ENCODE measurements at regions not wholly inside any gene's neighbourhood (a gene's known extent, or its start where the extent isn't known, plus 50 kb on each side); places are given as distances from the start of the nearest gene placed in this dataset.

DNA sequence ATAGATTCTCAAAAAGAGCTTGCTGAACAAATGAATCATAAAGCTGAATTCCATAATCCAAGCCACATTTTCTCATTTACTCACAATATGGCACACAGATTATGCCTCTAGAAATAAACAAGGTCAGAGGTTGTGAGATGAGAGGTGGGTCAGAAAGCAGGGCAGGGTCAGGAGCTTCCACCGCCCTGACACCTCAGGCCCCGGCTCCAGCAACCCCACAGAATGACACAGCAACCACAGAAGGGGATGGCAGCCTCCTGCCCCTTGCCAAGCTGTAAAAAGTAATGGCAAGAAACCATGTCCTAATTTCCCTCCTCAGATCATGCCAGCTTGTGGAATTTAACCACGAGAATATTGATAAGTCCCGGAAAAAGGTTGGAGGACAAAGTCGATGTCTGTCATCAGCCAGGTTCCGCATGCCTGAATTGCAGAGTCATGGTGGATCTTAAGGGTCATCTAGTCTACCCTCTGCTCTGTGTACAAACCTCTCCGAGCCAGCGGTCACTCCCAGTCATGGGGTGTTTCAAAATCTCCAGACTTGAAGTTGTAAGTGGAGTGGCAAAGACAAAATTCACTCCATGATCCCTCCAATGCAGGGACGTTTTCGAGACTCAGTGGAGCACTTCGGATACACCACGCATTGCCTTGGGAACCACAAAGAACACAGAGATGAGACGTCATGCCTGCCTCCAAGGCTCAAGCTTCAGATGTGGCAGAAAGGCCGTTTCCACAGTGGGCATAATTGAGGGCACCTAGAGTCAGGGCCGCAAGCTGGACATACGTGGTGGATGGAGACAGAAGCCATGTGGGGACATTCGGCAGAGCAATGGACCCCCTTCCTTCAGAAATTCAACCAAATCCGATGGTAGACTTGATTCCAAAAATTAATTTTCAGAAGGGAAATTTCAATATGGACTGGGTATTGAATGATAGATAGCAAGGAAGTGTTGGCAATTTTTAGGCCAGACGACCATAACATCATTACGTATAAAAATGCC is 254.0 kb downstream of the TOMM20 start:
- FAIRE-seq (no peak), DNase-seq (ENCODE audit: insufficient read length) (no peak)
- TF ChIP-seq TAF1 (IDR thresholded peaks at IDR 0.05; ENCODE audit: borderline replicate concordance, low read depth, low read length) (no peak), POLR2A (IDR thresholded peaks at IDR 0.05; ENCODE audit: low read depth, low read length) (no peak), POLR2AphosphoS5 (IDR thresholded peaks at IDR 0.05; ENCODE audit: low read depth, low read length) (no peak)

DNA sequence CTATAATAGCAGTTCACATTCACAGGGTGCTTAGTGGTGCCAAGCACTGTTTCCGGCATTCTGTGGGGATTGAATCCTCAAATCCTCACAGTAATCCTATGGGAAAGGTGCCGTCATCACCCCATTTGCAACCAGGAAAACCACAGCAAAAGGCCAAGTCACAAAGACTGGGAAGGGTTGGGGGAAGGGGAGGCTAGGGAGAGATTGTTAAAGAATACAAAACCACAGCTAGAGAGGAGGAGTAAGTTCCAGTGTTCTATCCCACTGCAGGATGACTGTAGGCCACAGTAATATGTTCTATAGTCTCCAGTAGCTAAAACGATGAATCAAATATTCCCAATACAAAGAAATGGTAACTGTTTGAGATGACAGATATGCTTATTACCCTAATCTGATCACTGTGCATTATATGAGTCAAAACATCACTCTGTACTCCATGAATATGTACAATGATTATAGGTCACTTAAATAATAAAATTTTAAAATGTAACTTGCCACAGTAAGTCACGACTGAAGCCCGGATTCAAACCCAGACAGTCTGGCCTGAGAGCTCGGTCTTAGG is 256.8 kb downstream of the TOMM20 start:
- FAIRE-seq (no peak), DNase-seq (ENCODE audit: insufficient read length) (no peak)
- TF ChIP-seq POLR2A (IDR thresholded peaks at IDR 0.05; ENCODE audit: low read depth, low read length) (no peak), POLR2AphosphoS5 (IDR thresholded peaks at IDR 0.05; ENCODE audit: low read depth, low read length) (no peak), TAF1 (IDR thresholded peaks at IDR 0.05; ENCODE audit: borderline replicate concordance, low read depth, low read length) (no peak)

DNA sequence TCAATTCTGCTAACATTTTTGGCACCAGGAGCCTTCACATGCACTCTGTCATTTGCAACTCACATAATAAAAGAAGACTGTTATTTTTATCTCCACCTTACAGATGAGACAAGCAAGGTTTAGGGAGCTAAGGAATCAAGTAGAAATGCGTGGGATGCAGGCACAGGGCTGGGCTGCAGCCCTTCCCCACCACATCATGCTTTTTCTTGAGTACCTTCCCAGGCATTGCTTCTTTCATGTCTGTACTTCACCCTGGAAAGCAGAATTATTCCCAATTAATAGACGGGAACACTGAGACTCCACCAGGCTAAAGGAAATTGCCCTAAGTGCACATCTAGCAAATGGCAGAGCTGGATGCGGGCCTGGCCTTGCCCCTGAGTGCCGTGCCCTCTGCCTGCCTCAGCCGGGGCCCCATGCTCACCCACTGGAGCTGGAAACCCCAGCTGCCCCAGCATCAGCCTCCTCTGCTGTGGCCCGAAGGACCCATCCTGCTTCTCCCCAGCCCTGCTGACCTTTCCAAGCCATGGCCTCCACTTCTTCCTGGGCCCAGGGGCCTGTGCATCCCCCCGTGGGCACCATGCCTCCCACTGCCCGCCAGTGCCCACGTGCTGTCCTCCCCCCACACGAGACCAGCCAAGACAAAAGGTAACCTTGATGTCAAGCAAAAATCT is 257.5 kb downstream of the TOMM20 start:
- FAIRE-seq, result no peak

DNA sequence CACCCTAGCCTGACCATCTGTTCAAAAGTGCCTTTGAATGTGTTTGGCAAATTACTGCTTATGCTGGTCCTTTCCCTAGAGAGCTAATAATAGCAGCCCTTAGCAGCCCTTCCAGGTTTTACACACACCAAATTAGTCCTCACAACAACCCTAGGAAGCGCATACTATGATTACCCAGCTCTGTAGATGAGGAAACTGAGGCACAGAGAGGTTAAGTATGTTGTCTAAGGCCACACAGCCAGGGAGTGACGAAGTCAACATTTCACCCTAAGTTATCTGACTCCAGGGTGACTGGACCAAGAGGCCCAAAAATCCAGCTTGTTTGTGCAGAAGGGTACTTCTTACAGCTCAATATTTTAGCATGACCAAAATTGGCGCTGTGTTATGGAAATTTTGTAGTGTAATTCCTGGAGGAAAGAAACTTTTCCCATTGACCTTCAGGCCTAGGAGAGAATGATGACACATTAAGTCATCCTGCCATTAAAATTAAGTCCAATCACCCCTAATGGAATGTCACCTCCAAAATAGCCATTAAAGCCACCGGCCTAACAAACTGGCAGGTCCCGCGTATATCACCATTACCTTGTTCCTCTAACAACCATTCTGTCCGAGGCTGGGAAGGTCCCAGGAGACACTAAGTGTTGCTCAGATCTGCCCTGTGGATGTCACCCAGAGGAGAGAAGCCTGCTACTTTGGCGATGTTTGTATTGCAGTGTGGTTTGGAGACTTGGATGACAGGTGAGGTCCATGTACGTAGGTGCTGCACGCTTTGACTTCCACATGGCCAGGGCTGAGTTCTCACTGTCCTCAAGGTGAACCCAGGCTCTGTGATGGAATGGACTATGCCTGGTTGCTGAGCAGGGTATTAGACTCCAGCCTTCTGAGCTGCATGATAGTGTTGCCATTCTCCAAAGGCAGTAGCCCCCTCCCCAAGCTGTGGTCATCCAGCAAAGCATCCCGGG is 258.3 kb downstream of the TOMM20 start:
- TF ChIP-seq TAF1 (IDR thresholded peaks at IDR 0.05; ENCODE audit: borderline replicate concordance, low read depth, low read length), result no peak
- no peak for TF ChIP-seq POLR2AphosphoS5 (IDR thresholded peaks at IDR 0.05; ENCODE audit: low read depth, low read length)
- DNase-seq (ENCODE audit: insufficient read length), result no peak
- no peak for FAIRE-seq

More for the DNA sequence above, 257.5 kb downstream of the TOMM20 start:
- TF ChIP-seq POLR2AphosphoS5 (IDR thresholded peaks at IDR 0.05; ENCODE audit: low read depth, low read length), result no peak
- no peak for TF ChIP-seq POLR2A (IDR thresholded peaks at IDR 0.05; ENCODE audit: low read depth, low read length)
- no peak for TF ChIP-seq TAF1 (IDR thresholded peaks at IDR 0.05; ENCODE audit: borderline replicate concordance, low read depth, low read length)
- no peak for DNase-seq (ENCODE audit: insufficient read length)

DNA sequence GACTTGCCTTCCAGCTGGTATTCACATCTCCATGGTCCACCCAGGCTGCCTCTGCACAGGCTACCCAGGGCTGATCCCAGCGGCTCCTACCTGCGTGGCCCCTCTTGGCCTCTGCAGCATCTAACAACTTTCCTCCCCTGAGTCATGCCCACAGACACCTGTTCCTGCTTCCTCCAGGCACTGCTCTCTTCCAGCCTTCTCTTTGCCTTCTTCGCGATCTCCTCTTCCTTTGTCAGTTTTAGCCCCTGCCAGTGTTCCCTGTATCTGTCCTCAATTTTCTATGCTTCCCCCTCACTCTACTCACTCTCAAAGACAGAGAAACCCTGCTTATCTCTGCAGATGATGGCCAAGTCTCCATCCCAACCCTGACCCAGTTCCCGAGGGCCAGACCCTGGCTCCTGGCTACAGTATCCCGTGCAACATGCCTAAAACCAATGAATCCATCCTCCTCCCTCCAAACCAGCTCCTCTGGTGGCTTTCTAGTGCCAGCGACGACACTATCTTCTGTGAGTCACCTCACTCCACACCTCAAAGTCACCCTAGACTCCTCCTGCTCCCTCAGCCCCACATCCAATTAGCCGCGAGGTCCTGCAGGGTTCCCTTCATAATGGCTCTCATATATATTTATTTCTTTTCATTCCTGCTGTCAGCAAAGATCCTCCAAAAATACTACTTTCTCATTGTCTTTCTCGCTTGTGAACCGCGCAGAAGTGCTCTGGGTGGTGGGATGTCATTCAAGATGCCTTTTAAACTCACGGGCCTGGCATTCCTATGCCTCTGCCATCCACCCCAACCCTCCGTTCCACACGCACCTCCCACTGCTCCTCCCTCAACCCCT is 259.2 kb downstream of the TOMM20 start:
- no peak for FAIRE-seq
- no peak for DNase-seq (ENCODE audit: insufficient read length)
- no peak for TF ChIP-seq POLR2A (IDR thresholded peaks at IDR 0.05; ENCODE audit: low read depth, low read length)
- no peak for TF ChIP-seq TAF1 (IDR thresholded peaks at IDR 0.05; ENCODE audit: borderline replicate concordance, low read depth, low read length)
- no peak for TF ChIP-seq POLR2AphosphoS5 (IDR thresholded peaks at IDR 0.05; ENCODE audit: low read depth, low read length)

DNA sequence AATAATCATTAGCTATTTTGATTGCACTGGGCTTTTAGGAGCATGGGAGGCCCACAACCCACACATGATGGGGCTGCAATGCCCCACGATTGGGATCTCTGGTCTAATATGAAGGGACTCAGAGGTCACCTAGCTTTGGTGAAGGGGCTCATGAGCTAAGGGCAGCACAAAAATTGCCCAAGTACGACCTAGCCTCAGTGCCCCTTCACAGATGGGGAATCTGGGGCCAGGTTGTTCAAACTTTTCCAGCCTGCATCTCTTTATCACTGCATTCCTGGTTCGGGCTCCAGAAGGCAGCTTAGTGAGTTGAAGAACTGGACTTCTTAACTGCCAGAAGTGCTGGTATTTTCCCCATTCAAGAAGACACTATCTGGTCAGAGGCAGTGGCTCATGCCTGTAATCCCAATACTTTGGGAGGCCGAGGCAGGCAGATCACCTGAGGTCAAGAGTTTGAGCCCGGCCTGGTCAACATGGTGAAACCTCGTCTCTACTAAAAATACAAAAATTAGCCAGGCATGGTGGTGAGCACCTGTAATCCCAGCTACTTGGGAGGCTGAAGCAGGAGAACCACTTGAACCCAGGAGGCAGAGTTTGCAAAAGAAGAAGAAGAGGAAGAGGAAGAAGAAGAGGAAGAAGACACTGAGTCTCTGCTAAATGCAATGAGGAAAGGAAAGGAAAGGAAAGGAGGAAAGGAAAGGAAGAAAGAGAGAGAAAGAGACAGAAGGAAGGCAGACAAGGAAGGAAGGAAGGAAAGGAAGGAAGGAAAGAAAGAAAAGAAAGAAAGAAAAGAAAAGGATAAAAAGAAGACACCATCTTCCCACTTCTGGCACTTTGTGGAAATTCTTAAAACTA is 258.5 kb upstream of the IRF2BP2 start:
- TF ChIP-seq POLR2A (IDR thresholded peaks at IDR 0.05; ENCODE audit: low read depth, low read length) (no peak), TAF1 (IDR thresholded peaks at IDR 0.05; ENCODE audit: borderline replicate concordance, low read depth, low read length) (no peak), POLR2AphosphoS5 (IDR thresholded peaks at IDR 0.05; ENCODE audit: low read depth, low read length) (no peak)
- FAIRE-seq (no peak), DNase-seq (ENCODE audit: insufficient read length) (no peak)

DNA sequence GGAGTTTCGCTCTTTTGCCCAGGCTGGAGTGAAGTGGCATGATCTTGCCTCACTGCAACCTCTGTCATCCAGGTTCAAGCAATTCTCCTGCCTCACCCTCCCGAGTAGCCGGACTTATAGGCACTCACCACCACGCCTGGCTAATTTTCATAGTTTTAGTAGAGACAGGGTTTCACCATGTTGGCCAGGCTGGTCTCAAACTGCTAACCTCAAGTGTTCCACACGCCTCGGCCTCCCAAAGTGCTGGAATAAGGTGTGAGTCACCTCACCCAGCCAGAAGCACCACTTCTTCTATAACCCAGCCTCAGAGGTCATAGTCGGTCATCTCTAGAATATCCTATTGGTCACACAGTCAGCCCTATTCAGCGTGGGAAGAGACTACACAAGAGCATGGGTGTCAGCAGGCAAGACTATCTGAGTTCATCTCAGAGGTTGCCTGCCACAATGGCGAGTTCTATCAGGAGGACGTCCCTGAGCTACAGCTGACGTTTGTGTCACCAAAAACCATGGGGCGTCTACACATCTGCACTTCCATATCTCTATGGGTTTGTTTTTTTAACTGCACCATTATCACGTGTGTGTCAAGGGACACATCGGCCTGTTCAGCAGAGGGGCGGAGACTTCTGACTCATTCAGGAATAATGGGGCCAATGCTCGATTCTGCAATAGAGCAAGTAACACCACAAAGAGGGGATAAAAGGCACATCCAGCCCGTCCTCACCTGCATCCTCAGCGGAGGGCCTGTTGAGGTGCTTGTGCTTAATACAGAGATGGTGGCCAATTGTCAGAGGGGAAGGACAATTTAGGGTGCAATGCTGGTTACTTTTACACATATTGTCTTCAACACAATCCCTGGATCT is 256.3 kb upstream of the IRF2BP2 start:
- DNase-seq (ENCODE audit: insufficient read length) (no peak), FAIRE-seq (no peak)
- no peak for TF ChIP-seq POLR2AphosphoS5 (IDR thresholded peaks at IDR 0.05; ENCODE audit: low read depth, low read length)
- no peak for TF ChIP-seq POLR2A (IDR thresholded peaks at IDR 0.05; ENCODE audit: low read depth, low read length)
- no peak for TF ChIP-seq TAF1 (IDR thresholded peaks at IDR 0.05; ENCODE audit: borderline replicate concordance, low read depth, low read length)

DNA sequence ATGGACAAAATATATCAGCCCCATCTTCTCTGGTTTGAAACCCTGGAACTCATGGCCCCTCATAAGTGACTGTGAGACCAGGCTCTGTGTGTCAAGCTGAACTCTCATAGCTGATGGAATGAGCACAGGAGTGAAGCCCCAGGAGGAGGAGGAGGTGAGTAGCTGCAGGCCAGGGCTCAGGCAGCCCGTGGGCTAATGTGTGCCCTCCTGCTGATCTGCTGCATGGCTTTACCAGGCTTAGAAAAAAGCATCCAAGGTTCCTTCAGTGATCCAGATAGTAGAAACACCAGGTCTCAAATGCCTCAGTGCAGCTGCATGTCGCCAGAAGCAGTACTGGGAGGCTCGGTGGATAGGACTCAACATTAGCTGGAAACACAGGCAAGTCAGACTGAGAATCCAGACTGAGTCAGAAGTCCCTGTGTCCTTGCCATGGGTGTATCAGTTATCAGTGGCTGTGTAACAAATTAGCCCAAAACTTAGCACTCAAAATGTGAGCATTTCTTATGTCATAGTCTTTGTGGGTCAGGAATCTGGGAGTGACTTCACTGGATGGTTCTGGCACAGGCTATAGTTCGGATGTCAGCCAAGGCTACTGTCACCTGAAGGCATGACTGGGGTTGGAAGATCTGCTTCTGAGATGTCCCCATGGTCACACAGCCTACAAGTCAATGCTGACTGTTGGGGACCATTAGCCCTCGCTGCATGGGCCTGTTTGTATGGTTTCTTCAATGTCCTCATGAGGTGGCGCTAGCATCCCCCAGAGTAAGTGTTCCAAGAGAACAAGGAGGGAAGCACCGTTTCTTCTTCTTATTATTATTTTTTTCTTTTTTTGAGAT is 255.4 kb upstream of the IRF2BP2 start:
- FAIRE-seq (no peak), DNase-seq (ENCODE audit: insufficient read length) (no peak)
- TF ChIP-seq TAF1 (IDR thresholded peaks at IDR 0.05; ENCODE audit: borderline replicate concordance, low read depth, low read length), result no peak
- no peak for TF ChIP-seq POLR2AphosphoS5 (IDR thresholded peaks at IDR 0.05; ENCODE audit: low read depth, low read length)
- TF ChIP-seq POLR2A (IDR thresholded peaks at IDR 0.05; ENCODE audit: low read depth, low read length), result no peak
